Urinary bladder (tissue), 3 donors: ENCODE measurements at regions not wholly inside any gene's neighbourhood (a gene's known extent, or its start where the extent isn't known, plus 50 kb on each side); places are given as distances from the start of the nearest gene placed in this dataset.
"Not testable (repeated sequence)": the region's sequence is repeated elsewhere in the genome, so short reads cannot be mapped to it uniquely, and the experiment has no call there.

Experiments
- DNase-seq: peaks from one replicate; pipeline ENCODE4 v3.0.0-alpha.2; 2015; ENCODE audit errors: extremely low spot score
- H3K27ac ChIP-seq: one replicate; pipeline ENCODE4 v1.5.1; 2013; ENCODE audit warnings: low read depth, mild to moderate bottlenecking, moderate library complexity
- H3K36me3 ChIP-seq: one replicate; pipeline ENCODE4 v1.6.1; 2013; ENCODE audit warnings: mild to moderate bottlenecking, moderate library complexity; ENCODE audit not compliant: insufficient read depth
- H3K4me1 ChIP-seq: one replicate; pipeline ENCODE4 v1.6.1; 2013; ENCODE audit warnings: mild to moderate bottlenecking, moderate library complexity; ENCODE audit not compliant: insufficient read depth
- H3K4me3 ChIP-seq: one replicate; pipeline ENCODE4 v1.5.1; 2013; ENCODE audit warnings: low read depth, low read length
- WGBS: extraction: QIAGEN DNeasy Blood & Tissue Kit; methylation state at CpG from one replicate; pipeline ENCODE4 v1.1.7; 2013; 5-methylcytosine and 5-hydroxymethylcytosine counted together
- donor health status: healthy with polysubstance abuse.
- donor health status: healthy.

DNA sequence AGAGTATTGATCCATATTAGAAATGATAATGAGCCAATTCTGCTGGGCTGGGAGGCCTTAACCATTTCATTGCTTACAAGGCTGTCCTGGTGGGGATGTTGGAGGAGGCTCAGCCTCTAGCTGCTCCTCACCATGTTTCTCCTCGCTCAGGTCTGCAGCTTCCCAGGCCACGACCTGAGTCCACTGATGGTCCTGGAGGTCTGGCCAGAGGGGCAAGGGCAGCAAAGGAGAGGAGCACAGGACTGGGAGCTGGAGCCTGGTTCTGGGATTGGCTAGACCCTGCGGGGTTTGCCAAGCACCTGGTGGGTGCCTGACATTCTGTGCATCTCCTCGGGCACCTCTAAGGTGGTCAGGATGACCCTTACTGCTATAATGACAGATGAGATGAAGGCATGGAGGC is 92.6 kb downstream of the KIF26A start:
- Histone ChIP-seq H3K4me3 (no peak overlapping the region), H3K36me3 (no peaks in the 10 kb centered on the region), H3K27ac (no peak overlapping the region), H3K4me1 (no peaks in the 10 kb centered on the region)
- WGBS = 96% methylated on average over 4 of the region's 4 CpGs
- DNase-seq = no peak

DNA sequence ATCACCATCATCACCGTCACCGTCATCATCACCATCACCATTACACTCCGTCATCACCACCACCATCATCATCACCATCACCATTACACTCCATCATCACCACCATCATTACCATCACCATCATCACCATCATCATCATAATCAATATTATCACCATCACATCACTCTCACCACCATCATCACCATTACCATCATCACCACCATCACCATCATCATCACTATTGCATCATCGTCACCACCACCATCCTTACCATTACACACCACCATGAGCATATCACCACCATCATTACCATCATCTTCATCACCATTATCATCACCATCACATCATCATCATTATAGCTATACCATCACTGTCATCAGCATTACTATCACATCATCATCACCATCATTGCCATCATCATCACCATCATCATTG is 93.7 kb downstream of the KIF26A start:
- no peak overlapping the region for H3K27ac ChIP-seq
- no peaks in the 10 kb centered on the region for H3K4me1 ChIP-seq
- no peak overlapping the region for H3K4me3 ChIP-seq
- 60% methylated on average over 4 of the region's 4 CpGs for WGBS
- no peaks in the 10 kb centered on the region for H3K36me3 ChIP-seq
- no peak for DNase-seq

DNA sequence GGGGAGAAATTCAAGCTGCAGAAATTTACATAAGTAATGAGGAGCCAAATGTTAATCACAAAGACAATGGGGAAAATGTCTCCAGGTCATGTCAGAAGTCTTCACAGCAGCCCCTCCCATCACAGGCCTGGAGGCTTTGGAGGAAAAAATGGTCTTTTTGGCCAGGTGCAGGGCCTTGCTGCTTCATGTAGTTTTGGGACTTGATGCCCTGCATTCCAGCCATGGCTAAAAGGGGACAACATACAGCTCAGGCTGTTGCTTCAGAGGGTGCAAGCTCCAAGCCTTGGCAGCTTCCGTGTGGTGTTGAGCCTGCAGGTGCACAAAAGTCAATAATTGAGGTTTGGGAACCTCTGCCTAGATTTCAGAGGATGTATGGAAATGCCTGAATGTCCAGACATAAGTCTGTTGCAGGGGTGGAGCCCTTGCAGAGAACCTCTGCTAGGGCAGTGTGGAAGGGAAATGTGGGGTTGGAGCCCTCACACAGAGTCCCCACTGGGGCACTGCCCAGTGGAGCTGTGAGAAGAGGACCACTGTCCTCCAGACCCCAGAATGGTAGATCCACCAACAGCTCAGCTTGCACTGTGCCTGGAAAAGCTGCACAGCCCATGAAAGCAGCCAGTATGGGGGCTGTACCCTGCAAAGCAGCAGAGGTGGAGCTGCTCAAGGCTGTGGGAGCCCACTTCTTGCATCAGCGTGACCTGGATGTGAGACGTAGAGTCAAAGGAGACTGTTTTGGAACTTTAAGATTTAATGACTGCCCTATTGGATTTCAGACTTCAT is 95.8 kb downstream of the KIF26A start:
- 76% methylated on average over 3 of the region's 3 CpGs for WGBS
- not testable (repeated sequence) for H3K4me1 ChIP-seq, DNase-seq, H3K27ac ChIP-seq, H3K4me3 ChIP-seq, H3K36me3 ChIP-seq

DNA sequence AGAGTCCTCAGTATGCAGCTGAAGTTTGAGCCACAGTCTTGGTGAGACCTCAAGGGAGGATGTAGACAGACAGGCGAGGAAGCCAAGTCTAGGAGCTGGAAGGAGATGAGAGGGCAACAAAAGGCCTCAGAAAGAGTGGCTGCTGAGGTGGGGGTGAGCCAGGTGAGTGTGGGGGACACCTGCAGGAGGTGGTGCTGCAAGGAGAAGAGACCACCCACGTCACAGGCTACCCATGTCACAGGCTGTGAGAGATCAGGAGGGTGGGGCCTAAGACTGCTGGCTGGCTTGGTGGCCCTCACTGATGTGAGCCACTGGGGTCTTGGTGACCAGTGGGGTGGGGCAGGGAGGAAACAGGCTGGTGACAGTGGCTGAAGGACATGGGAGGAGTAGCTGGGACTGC is 97.3 kb downstream of the KIF26A start:
- H3K4me1 ChIP-seq = no peaks in the 10 kb centered on the region
- no peaks in the 10 kb centered on the region for H3K36me3 ChIP-seq
- 82% methylated on average over 2 of the region's 2 CpGs for WGBS
- no peak overlapping the region for H3K4me3 ChIP-seq
- DNase-seq = no peak
- no peak overlapping the region for H3K27ac ChIP-seq

DNA sequence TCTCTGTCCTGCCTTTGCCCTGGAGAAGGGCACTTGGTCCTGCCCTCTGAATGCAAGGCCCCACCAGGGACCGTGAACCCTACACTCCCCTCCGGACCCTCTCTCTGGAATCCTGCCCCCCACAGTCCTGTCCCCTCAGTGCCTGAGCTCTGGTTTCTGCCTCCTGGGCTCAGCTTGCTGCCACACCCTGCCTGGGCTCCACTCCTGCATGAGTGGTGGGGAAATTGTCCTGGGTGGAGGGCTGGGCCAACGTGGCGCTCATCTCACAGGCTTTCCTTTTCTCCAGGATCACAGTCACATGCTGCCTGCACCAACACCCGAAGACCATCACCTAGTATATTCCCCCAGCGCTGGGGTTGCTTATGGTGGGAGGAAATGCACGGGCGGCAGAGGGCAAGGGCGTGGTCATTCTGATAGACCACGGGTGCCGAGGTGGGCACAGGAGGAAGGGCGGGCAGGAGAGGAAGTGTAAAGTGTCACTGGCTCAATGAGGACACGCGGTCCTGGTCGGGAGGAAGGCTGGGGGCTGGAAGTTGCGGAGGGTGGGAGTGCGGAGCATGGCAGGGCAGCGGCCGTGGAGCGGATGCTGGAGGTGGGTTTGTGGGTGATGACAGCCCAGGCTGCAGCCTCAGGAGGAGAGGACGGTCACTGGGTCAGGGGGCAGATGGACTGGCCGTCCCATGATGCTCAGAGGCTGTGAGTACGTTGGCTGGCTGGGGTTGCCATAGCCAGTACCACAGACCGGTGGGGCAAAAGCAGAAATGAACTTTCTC is 99.5 kb downstream of the KIF26A start:
- Histone ChIP-seq H3K27ac (no peak overlapping the region), H3K4me3 (no peak overlapping the region), H3K36me3 (no peaks in the 10 kb centered on the region), H3K4me1 (no peaks in the 10 kb centered on the region)
- 88% methylated on average over 24 of the region's 24 CpGs for WGBS
- no peak for DNase-seq

DNA sequence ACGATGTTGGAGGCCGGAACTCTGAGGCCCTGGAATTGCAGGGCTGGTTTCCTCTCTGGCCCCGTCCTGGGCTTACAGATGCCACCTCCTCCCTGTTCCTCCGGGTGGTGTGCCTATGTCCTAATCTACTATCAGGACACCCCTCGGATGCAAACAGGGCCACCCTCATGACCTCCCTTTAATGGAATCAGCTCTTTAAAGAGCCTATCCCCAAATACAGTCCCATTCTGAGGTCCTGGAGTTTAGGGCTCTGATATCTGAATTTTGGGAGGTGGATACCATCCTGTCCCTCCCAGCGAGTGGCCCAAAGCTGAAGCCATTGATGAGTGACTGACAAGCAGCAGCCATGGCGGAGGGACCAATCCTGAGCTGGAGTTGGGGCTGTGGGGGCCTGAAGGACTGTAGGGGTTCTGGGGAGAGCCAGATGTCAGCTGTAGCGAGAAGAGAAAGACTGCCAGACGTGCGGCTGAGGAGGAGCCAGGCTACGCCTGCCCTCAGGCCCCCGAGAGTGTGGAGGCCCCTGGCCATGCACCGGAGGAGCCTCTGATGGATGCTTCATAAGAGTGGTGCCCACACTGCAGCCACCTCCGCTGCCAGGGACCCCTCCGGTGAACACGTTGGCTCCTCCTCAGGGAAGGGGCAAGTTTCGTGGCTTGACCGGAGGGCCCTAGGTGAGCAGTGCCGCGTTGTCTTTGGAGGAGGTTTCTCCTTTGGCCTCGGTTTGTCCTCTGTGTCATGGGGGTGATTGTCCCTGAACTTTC is 100.2 kb downstream of the KIF26A start:
- DNase-seq = no peak
- WGBS = 85% methylated on average over 21 of the region's 21 CpGs
- H3K27ac ChIP-seq = no peak overlapping the region
- no peak overlapping the region for H3K4me3 ChIP-seq
- no peaks in the 10 kb centered on the region for H3K36me3 ChIP-seq
- H3K4me1 ChIP-seq = no peaks in the 10 kb centered on the region

DNA sequence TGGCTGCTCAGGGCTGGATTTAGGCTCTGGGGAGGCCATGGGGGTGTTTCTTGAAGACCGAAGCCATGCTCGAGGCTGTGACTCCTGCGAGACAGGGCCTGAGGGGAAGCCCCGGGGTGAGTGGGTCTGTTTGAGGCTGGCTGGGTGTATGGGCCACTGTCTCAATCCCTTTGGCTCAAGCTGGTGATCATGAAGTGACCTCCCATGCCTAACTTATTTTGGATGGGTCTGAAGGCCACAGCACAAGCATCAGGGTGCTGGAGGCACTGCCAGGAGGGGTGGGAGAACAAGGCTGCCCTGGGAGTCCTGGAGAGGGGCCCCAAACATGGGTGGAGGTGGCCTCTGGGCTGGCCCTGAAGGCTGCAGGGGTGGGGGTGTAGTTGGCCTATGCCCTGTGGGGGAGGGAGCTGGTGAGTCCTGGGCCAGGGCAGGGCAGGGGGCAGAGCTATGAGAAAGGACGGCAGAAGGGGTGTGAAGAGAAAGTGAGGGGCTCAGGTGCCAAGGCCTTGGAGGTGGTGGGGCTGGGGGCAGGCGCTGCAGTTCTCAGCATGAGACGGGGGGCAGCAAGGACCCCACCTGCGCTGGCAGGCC is 100.9 kb downstream of the KIF26A start:
- 80% methylated on average over 8 of the region's 8 CpGs for WGBS
- DNase-seq = no peak
- no peaks in the 10 kb centered on the region for H3K4me1 ChIP-seq
- no peak overlapping the region for H3K27ac ChIP-seq
- H3K36me3 ChIP-seq = no peaks in the 10 kb centered on the region
- H3K4me3 ChIP-seq = no peak overlapping the region

DNA sequence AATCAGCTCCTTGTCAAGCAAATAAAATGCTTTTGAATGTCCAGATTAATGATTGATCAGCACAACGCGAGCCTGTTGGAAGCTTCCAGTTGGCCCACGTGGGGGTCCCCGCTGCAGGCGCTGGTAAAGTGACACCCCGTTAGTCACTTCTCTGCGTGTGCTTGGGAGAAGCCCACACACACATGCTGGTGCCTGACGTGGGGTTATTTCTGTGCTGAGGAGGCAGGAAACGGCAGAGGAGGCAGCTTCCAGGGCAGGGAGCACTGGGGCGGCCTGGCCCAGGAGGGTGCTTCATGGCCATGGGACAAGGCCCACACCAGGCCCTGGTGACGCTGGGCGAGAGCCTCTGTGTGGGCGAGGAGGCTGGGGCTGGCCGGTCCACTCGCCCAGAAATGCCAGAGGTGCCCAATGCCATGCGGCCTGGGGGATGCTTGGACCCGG is 101.5 kb downstream of the KIF26A start:
- no peaks in the 10 kb centered on the region for H3K36me3 ChIP-seq
- DNase-seq = no peak
- H3K4me1 ChIP-seq = no peaks in the 10 kb centered on the region
- no peak overlapping the region for H3K4me3 ChIP-seq
- H3K27ac ChIP-seq = no peak overlapping the region
- WGBS = 78% methylated on average over 17 of the region's 17 CpGs

DNA sequence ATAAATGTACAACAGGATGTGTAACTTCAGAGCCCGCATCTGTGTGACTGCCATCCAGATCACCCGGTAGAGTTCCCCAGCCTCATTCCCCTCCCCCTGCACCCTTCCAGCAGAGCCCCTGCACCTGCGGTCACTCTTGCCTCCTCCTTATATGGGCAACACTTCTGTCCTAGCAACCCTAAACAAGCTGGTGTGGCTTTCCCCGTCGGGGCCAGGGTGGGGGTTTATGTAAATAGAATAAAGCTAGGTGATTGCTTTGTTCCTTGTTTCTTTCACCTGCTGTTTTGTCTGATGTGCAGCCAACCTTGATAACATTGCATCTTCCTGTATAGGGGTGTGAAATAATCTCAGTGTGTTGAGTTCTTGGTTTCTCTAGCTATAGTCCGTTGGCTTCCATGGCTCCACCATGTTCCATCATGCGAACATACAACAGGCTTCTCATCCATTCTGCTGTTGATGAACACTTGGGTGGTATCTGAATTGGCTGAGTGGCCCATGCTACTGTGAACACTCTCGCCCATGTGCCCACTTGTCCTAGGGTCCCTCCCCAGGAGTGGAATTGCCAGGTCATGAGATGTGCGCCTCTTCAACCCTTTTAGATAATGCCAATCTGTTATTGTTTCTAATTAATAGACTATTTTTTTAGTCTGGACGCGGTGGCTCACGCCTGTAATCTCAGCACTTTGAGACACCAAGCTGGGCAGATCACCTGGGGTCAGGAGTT is 102.2 kb downstream of the KIF26A start:
- Histone ChIP-seq H3K36me3 (no peaks in the 10 kb centered on the region), H3K4me1 (no peaks in the 10 kb centered on the region), H3K4me3 (no peak overlapping the region), H3K27ac (no peak overlapping the region)
- 79% methylated on average over 12 of the region's 12 CpGs for WGBS
- DNase-seq = no peak

DNA sequence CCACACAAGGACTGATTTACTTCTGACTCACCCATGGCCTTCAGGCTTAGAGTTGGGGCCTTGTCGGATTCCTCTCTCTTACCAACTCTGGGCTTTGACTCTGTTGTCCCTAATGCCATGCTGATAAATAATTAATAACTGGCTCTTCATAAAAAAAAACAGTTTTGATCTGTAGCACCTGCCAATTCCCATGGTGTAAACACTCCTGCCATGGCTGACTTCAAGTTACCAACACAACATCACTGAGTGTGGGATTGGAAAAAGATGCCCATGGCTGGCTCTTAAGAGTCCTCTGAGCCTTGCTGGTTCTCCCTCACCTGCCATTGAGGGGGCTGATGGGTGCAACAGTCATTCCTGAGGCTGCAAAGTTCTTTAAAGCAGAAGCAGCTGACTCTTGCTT is 104.8 kb downstream of the KIF26A start:
- 94% methylated on average over 1 of the region's 1 CpG for WGBS
- H3K27ac ChIP-seq = no peak overlapping the region
- no peak overlapping the region for H3K4me3 ChIP-seq
- H3K36me3 ChIP-seq = no peaks in the 10 kb centered on the region
- H3K4me1 ChIP-seq = no peaks in the 10 kb centered on the region
- DNase-seq = no peak

DNA sequence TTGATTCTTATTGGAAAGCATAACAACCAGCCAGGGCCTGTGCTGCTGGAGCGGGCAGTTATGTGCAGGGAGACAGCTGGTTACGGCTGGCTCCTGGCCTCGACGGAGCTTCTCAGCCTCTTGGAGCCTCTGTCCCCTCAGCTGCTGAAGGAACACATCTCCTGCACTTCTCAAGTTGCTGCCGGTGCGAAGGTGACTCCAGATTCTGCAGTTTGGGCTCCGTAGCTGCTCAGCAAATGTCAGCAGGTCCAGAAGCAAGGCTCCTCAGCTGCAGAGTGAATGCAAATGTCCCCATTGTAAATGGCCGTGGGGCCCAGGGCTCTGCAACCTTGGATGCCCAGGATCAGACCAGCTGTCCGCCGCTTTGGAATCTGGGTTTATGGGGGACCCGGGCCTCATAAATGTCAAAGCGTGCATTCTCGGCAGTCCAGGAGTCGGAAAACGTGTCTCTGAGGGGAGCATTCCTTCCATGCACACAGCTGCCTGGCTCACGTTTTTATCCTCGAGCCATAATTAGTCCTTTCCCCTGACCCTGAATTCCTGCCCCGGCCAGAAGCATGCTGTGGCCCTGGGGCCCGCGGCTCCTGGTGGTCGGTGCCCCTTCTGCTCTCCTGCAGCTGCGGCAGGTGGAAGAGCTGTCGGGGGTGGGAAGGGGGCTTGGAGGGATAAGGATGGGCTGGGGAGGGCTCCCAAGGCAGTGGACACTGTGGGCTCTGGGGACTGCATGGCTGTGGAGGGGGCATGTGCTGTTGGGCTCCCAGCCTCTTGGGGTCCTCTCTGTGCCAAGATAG is 106.0 kb downstream of the KIF26A start:
- no peak overlapping the region for H3K4me3 ChIP-seq
- no peaks in the 10 kb centered on the region for H3K4me1 ChIP-seq
- no peak for DNase-seq
- WGBS = 24% methylated on average over 23 of the region's 23 CpGs
- H3K27ac ChIP-seq = no peak overlapping the region
- H3K36me3 ChIP-seq = no peaks in the 10 kb centered on the region

DNA sequence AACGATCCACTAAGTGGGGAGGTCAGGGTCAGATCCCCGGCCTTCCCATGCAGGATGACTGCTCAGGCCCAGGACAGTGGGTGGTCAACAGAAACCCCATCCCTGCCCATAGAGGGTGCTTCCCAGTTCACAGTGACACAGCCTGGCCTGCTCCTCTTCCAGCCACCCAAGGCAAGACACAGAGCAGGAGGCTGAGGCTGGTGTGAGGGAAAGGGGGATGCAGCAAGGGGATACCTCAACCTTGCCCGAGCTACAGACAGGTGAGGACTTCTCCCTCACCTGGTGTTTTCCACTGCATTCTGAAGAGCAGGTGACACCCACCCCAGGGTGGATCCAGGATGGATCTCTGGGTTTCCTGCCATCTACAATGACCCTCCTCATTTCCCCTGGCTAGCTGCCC is 106.7 kb downstream of the KIF26A start:
- Histone ChIP-seq H3K4me3 (no peak overlapping the region), H3K36me3 (no peaks in the 10 kb centered on the region), H3K4me1 (no peaks in the 10 kb centered on the region), H3K27ac (no peak overlapping the region)
- DNase-seq = no peak
- 88% methylated on average over 3 of the region's 3 CpGs for whole genome bisulfite sequencing
